ENCODE measurements at regions not wholly inside any gene's neighbourhood (a gene's known extent, or its start where the extent isn't known, plus 50 kb on each side); places are given as distances from the start of the nearest gene placed in this dataset.

DNA sequence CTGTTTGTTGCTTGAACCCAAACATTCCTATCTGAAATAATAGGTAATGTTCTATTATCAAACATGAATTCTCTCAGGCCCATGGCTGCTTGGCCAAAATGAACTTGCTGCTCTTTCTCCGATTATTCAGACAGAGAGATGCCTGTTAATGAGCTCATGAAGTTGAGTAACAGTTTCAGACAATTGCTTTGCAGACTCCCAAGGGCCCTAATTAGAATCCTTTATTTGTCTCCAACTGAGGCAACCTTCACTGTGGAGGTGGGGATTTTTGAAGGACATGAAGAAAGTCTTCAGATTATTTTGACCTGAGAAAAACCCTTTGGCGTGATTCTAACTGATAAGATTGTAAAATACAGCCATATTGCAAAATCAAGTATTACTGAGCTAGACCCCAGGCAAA is 466.7 kb downstream of the NFIB start:
- Histone ChIP-seq H3K27ac (no peak overlapping the region), H3K9me3 (no peaks in the 10 kb centered on the region), H3K4me3 (no peak overlapping the region), H3K4me1 (ENCODE audit: control insufficient read depth in 1 of 2, low read depth in 2 of 2) (peaks cover 0 to 3% of the 10 kb centered on the region in 2 donors), H3K27me3 (replicated peaks; ENCODE audit: insufficient read depth) (no peaks in the 10 kb centered on the region), H3K36me3 (no peaks in the 10 kb centered on the region)
- no peak for ATAC-seq (ENCODE audit: insufficient number of reproducible peaks, low FRiP score, low read depth)
- DNase-seq (ENCODE audit: low spot score), result no peak
- TF ChIP-seq, protein P1, sequence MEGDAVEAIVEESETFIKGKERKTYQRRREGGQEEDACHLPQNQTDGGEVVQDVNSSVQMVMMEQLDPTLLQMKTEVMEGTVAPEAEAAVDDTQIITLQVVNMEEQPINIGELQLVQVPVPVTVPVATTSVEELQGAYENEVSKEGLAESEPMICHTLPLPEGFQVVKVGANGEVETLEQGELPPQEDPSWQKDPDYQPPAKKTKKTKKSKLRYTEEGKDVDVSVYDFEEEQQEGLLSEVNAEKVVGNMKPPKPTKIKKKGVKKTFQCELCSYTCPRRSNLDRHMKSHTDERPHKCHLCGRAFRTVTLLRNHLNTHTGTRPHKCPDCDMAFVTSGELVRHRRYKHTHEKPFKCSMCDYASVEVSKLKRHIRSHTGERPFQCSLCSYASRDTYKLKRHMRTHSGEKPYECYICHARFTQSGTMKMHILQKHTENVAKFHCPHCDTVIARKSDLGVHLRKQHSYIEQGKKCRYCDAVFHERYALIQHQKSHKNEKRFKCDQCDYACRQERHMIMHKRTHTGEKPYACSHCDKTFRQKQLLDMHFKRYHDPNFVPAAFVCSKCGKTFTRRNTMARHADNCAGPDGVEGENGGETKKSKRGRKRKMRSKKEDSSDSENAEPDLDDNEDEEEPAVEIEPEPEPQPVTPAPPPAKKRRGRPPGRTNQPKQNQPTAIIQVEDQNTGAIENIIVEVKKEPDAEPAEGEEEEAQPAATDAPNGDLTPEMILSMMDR (IDR thresholded peaks at IDR 0.05), result no peak

DNA sequence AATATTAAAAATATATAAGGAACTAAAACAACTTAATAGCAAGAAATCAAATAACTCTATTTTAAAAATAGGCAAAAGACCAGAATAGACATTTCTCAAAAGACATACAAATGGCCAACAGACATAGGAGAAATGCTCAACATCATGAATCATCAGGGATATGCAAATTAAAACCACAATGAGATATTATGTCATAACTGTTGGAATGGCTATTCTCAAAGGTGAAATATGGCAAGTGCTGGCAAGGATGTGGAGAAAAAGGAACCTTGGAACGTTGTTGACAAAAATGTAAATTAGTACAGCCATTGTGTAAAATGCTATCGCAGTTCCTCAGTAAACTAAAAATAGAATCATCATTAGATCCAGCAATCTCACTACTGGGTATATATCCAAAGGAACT is 468.5 kb downstream of the NFIB start:
- no peaks in the 10 kb centered on the region for H3K9me3 ChIP-seq
- H3K4me3 ChIP-seq, result no peak overlapping the region
- peaks cover 0 to 14% of the 10 kb centered on the region in 2 donors for H3K4me1 ChIP-seq (ENCODE audit: control insufficient read depth in 1 of 2, low read depth in 2 of 2)
- no peak overlapping the region for H3K27ac ChIP-seq
- DNase-seq (ENCODE audit: low spot score) (no peak), ATAC-seq (ENCODE audit: insufficient number of reproducible peaks, low FRiP score, low read depth) (no peak)
- H3K27me3 ChIP-seq (replicated peaks; ENCODE audit: insufficient read depth), result no peaks in the 10 kb centered on the region
- TF ChIP-seq, protein P1 (IDR thresholded peaks at IDR 0.05), result no peak
- H3K36me3 ChIP-seq, result no peaks in the 10 kb centered on the region

DNA sequence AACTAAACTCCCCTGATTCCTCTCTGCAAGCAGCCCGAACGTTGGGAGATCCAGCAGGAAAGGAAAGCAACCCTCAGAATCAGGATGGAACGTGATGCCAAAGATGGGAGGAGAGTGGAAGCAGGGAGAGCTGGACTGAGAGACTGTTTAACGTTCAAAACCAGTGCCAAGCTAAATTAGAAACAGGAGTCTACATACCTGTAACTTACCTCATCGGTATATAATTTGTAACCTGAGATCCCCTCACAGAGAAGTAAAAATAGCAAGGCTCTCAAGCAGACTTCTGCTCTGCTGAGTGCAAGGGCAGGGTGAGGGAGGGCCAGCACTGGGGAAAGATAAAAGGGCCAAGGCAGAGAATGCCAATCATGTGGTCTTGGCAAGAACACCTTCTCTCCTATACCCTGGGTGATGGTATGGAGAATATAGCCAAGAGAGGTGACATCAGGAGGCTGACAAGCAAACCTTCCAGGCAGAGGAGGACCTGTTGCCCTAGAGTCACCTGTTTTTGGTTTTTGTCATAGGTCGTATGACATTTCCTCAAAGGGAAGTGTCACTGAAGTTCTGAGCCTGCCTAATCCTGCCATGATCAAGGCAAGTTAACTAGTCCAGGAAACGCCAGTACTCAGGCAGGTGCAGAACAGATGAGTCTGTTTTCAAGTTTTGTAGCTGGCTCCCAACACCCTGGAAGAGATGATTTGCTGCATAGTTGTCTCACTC is 472.0 kb downstream of the NFIB start:
- Histone ChIP-seq H3K4me1 (ENCODE audit: control insufficient read depth in 1 of 2, low read depth in 2 of 2) (peaks cover 0 to 11% of the 10 kb centered on the region in 2 donors), H3K27me3 (replicated peaks; ENCODE audit: insufficient read depth) (no peaks in the 10 kb centered on the region), H3K9me3 (no peaks in the 10 kb centered on the region), H3K27ac (no peak overlapping the region), H3K4me3 (no peak overlapping the region), H3K36me3 (no peaks in the 10 kb centered on the region)
- ATAC-seq (ENCODE audit: insufficient number of reproducible peaks, low FRiP score, low read depth) (no peak), DNase-seq (ENCODE audit: low spot score) (no peak)
- TF ChIP-seq, protein P1 (IDR thresholded peaks at IDR 0.05), result no peak

DNA sequence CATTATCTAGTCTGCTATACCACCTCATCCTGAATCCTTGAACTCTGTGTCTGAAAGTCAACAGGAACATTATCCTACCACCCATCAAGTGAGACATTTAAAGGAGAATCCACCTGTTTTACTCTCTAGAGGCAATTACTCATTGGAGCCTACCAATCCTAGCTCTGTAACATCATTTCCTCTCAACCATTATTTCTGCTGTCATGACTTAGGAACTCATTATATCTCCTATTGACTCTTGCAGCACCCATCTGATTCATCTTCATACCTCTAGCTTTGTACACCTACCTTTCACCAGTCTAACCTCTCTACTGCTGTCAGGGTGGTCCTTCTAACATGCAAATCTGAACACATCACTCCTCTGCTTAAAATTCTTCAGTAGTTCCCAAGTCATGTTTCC is 481.5 kb downstream of the NFIB start:
- H3K4me1 ChIP-seq (ENCODE audit: control insufficient read depth in 1 of 2, low read depth in 2 of 2), result no peaks in the 10 kb centered on the region
- peaks cover 5% of the 10 kb centered on the region for H3K9me3 ChIP-seq
- no peak for ATAC-seq (ENCODE audit: insufficient number of reproducible peaks, low FRiP score, low read depth)
- H3K27ac ChIP-seq, result no peak overlapping the region
- no peak for DNase-seq (ENCODE audit: low spot score)
- H3K36me3 ChIP-seq, result no peaks in the 10 kb centered on the region
- H3K4me3 ChIP-seq, result no peak overlapping the region
- no peaks in the 10 kb centered on the region for H3K27me3 ChIP-seq (replicated peaks; ENCODE audit: insufficient read depth)
- TF ChIP-seq, protein P1 (IDR thresholded peaks at IDR 0.05), result no peak

DNA sequence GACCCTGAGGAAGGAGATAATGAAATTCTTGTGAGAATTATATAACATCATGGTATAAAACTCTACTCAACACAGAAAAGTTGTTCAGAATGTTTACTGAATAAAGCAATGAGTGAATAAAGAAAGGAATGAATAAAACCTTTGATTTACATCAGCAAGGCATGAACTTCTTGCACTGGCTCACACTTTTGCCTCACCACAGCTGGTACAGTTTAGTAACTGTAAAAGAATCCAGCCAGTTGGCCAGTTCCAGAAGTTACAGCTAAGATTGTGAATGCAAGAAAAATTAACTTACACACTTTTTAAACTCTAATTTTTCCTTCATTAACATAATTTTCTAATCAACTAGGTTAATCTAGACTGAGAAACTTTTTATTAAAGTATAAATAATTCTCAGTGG is 490.9 kb downstream of the NFIB start:
- DNase-seq (ENCODE audit: low spot score), result no peak
- no peaks in the 10 kb centered on the region for H3K9me3 ChIP-seq
- H3K4me3 ChIP-seq, result no peak overlapping the region
- H3K4me1 ChIP-seq (ENCODE audit: control insufficient read depth in 1 of 2, low read depth in 2 of 2), result no peaks in the 10 kb centered on the region
- no peak overlapping the region for H3K27ac ChIP-seq
- H3K36me3 ChIP-seq, result no peaks in the 10 kb centered on the region
- H3K27me3 ChIP-seq (replicated peaks; ENCODE audit: insufficient read depth), result no peaks in the 10 kb centered on the region
- TF ChIP-seq, protein P1 (IDR thresholded peaks at IDR 0.05), result no peak
- ATAC-seq (ENCODE audit: insufficient number of reproducible peaks, low FRiP score, low read depth), result no peak

All from thoracic aorta (tissue), 2 donors.